ENCODE measurements at regions not wholly inside any gene's neighbourhood (a gene's known extent, or its start where the extent isn't known, plus 50 kb on each side); places are given as distances from the start of the nearest gene placed in this dataset.
"Not testable (repeated sequence)": the region's sequence is repeated elsewhere in the genome, so short reads cannot be mapped to it uniquely, and the experiment has no call there.

DNA sequence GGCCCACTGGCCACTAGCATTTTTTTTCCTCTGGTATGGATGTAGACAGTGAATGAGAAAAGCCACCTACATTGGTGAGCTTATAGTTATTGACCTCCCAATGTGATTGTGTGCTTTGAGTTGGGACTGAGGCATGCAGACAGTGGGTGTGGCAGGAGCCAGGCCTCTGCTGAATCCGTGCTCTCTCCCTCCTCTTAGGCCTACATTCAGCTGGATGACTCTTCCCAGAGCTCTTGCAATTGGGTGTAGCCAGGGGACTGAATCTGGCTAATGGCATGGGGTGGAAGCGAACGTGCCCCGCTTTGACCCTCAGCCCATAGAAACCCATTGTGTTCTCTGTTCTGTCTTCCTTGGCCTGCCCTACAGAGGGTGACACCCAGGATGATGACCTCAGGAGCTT, 698.3 kb upstream of the HS6ST1 start:
- Mint-ChIP-seq H3K27ac (no peak overlapping the region), H3K4me1 (ENCODE audit: low read depth) (no peaks in the 10 kb centered on the region), H3K27me3 (no peaks in the 10 kb centered on the region), H3K4me3 (no peak overlapping the region), H3K9me3 (no peaks in the 10 kb centered on the region), H3K36me3 (no peaks in the 10 kb centered on the region)
- DNase-seq, result no peak
- ChIA-PET POLR2A (no interaction called here), CTCF (no interaction called here)
- intact Hi-C loops (cut with micrococcal nuclease), result no loop called here

GRCh38 chr2:129024796-129025195, 706.1 kb upstream of the HS6ST1 start:
- no peaks in the 10 kb centered on the region for H3K9me3 Mint-ChIP-seq
- no peaks in the 10 kb centered on the region for H3K4me1 Mint-ChIP-seq (ENCODE audit: low read depth)
- ChIA-PET CTCF (no interaction called here), POLR2A (no interaction called here)
- H3K36me3 Mint-ChIP-seq, result no peaks in the 10 kb centered on the region
- intact Hi-C loops (cut with micrococcal nuclease), result no loop called here
- no peak overlapping the region for H3K27ac Mint-ChIP-seq
- H3K27me3 Mint-ChIP-seq, result no peaks in the 10 kb centered on the region
- DNase-seq, result no peak
- no peak overlapping the region for H3K4me3 Mint-ChIP-seq

- ChIA-PET POLR2A (no interaction called here), CTCF (no interaction called here)
- intact Hi-C loops (cut with micrococcal nuclease), result no loop called here
- Mint-ChIP-seq H3K9me3 (peaks cover 5% of the 10 kb centered on the region), H3K4me1 (ENCODE audit: low read depth) (no peaks in the 10 kb centered on the region), H3K27me3 (no peaks in the 10 kb centered on the region), H3K4me3 (no peak overlapping the region), H3K27ac (no peak overlapping the region), H3K36me3 (no peaks in the 10 kb centered on the region)
- no peak for DNase-seq
These were observed 717.3 kb upstream of the HS6ST1 start for GRCh38 chr2:129035992-129036391.

- H3K4me3 Mint-ChIP-seq; H3K36me3 Mint-ChIP-seq; CTCF ChIA-PET; intact Hi-C loops (cut with micrococcal nuclease); H3K27ac Mint-ChIP-seq; H3K4me1 Mint-ChIP-seq (ENCODE audit: low read depth); POLR2A ChIA-PET; H3K27me3 Mint-ChIP-seq; DNase-seq: not testable (repeated sequence)
- peaks cover 15% of the 10 kb centered on the region for H3K9me3 Mint-ChIP-seq
These were observed 725.0 kb upstream of the HS6ST1 start for GRCh38 chr2:129043677-129044076.

DNA sequence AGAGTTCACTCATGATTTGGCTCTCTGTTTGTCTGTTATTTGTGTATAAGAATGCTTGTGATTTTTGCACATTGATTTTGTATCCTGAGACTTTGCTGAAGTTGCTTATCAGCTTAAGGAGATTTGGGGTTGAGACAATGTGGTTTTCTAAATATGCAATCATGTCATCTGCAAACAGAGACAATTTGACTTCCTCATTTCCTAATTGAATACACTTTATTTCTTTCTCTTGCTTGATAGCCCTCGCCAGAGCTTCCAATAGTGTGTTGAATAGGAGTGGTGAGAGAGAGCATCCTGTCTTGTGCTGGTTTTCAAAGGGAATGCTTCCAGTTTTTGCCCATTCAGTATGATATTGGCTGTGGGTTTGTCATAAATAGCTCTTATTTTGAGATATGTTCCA, 727.8 kb upstream of the HS6ST1 start:
- H3K27ac Mint-ChIP-seq; POLR2A ChIA-PET; DNase-seq; intact Hi-C loops (cut with micrococcal nuclease); H3K4me3 Mint-ChIP-seq; H3K27me3 Mint-ChIP-seq; H3K4me1 Mint-ChIP-seq (ENCODE audit: low read depth); CTCF ChIA-PET; H3K36me3 Mint-ChIP-seq: not testable (repeated sequence)
- H3K9me3 Mint-ChIP-seq, result peaks cover 10% of the 10 kb centered on the region

GRCh38 chr2:129050101-129050500, 731.4 kb upstream of the HS6ST1 start:
- no peaks in the 10 kb centered on the region for H3K4me1 Mint-ChIP-seq (ENCODE audit: low read depth)
- no peak overlapping the region for H3K27ac Mint-ChIP-seq
- no peaks in the 10 kb centered on the region for H3K36me3 Mint-ChIP-seq
- CTCF ChIA-PET, result no interaction called here
- intact Hi-C loops (cut with micrococcal nuclease), result no loop called here
- DNase-seq, result no peak
- peaks cover 4% of the 10 kb centered on the region for H3K9me3 Mint-ChIP-seq
- H3K27me3 Mint-ChIP-seq, result peaks cover 1% of the 10 kb centered on the region
- POLR2A ChIA-PET, result no interaction called here
- no peak overlapping the region for H3K4me3 Mint-ChIP-seq

DNA sequence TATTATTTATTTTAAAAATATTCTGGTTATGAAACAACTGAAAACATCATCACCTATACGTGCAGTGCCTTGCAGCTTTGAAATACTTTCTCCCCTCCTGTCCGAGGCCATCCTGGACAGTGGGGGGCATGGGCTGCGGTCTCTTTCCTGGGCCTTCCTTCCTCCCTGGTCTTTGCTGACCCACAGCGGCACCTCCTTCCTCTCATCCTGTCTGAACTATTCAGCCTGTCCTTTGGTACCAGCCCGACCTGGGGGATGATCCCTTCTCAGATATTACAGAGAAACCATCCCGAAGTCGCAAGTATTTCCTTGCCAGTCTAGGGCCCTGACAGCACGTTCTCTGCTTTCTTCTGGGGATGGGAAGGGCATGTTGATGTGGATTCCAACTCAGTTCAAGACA, 736.6 kb upstream of the HS6ST1 start:
- POLR2A ChIA-PET, result no interaction called here
- peaks cover 1% of the 10 kb centered on the region for H3K27me3 Mint-ChIP-seq
- CTCF ChIA-PET, result no interaction called here
- no peaks in the 10 kb centered on the region for H3K36me3 Mint-ChIP-seq
- H3K27ac Mint-ChIP-seq, result no peak overlapping the region
- no peak for DNase-seq
- H3K4me1 Mint-ChIP-seq (ENCODE audit: low read depth), result no peaks in the 10 kb centered on the region
- H3K9me3 Mint-ChIP-seq, result no peaks in the 10 kb centered on the region
- intact Hi-C loops (cut with micrococcal nuclease), result no loop called here
- H3K4me3 Mint-ChIP-seq, result no peak overlapping the region

DNA sequence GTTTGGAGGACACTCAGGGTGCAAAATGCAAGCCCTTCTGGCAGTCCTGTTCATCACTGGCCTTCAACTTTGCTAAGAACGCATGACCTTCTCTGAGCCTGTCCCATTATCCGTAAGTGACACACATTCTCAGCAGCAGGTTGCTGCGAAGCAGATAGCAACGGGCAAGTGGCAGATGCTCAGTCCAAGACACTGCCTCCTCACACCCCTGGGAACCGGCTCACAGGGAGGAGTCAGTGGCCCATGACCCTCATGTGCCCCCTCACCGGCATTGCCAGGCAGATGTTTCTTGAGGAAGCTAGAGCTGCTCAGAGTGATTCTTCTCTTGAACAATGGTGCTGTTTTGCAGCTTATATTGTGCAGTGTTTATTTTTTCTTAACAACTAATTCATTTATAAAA, 737.2 kb upstream of the HS6ST1 start:
- no peaks in the 10 kb centered on the region for H3K9me3 Mint-ChIP-seq
- DNase-seq, result no peak
- H3K4me3 Mint-ChIP-seq, result no peak overlapping the region
- no peaks in the 10 kb centered on the region for H3K36me3 Mint-ChIP-seq
- intact Hi-C loops (cut with micrococcal nuclease), result no loop called here
- H3K27ac Mint-ChIP-seq, result no peak overlapping the region
- CTCF ChIA-PET, result no interaction called here
- POLR2A ChIA-PET, result no interaction called here
- no peaks in the 10 kb centered on the region for H3K4me1 Mint-ChIP-seq (ENCODE audit: low read depth)
- peaks cover 1% of the 10 kb centered on the region for H3K27me3 Mint-ChIP-seq

GRCh38 chr2:129056309-129056958, 737.8 kb upstream of the HS6ST1 start:
- intact Hi-C loops (cut with micrococcal nuclease), result no loop called here
- Mint-ChIP-seq H3K36me3 (no peaks in the 10 kb centered on the region), H3K27ac (no peak overlapping the region), H3K27me3 (no peaks in the 10 kb centered on the region), H3K4me3 (no peak overlapping the region), H3K4me1 (ENCODE audit: low read depth) (no peaks in the 10 kb centered on the region), H3K9me3 (no peaks in the 10 kb centered on the region)
- ChIA-PET CTCF (no interaction called here), POLR2A (no interaction called here)
- no peak for DNase-seq

GRCh38 chr2:129056959-129057317, 738.3 kb upstream of the HS6ST1 start:
- intact Hi-C loops (cut with micrococcal nuclease), result no loop called here
- H3K36me3 Mint-ChIP-seq, result no peaks in the 10 kb centered on the region
- H3K27me3 Mint-ChIP-seq, result no peaks in the 10 kb centered on the region
- DNase-seq, result no peak
- no peaks in the 10 kb centered on the region for H3K4me1 Mint-ChIP-seq (ENCODE audit: low read depth)
- H3K9me3 Mint-ChIP-seq, result no peaks in the 10 kb centered on the region
- no peak overlapping the region for H3K4me3 Mint-ChIP-seq
- ChIA-PET CTCF (no interaction called here), POLR2A (no interaction called here)
- H3K27ac Mint-ChIP-seq, result no peak overlapping the region

DNA sequence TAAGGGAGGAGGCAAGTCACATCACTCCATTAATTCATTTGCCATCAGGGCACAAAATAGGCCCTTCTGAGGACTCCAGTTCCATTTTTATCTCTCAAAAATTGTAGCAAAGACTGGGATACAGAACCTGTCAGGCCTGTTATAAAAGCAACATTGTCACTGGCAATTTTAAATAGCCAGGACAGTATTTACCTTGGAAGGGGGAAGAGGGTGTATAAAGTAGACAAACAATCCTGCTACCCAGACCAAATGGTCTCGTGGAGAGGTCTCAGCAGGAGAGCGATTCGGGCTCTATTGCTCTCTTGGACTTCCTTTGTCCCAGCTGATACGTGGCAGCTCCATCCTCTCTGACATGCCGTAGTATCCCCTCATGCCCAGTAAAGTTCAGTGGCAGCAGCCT, 740.3 kb upstream of the HS6ST1 start:
- DNase-seq, result no peak
- CTCF ChIA-PET, result no interaction called here
- POLR2A ChIA-PET, result no interaction called here
- H3K4me1 Mint-ChIP-seq (ENCODE audit: low read depth), result no peaks in the 10 kb centered on the region
- H3K36me3 Mint-ChIP-seq, result no peaks in the 10 kb centered on the region
- H3K27ac Mint-ChIP-seq, result no peak overlapping the region
- H3K27me3 Mint-ChIP-seq, result no peaks in the 10 kb centered on the region
- no peaks in the 10 kb centered on the region for H3K9me3 Mint-ChIP-seq
- intact Hi-C loops (cut with micrococcal nuclease), result no loop called here
- no peak overlapping the region for H3K4me3 Mint-ChIP-seq

DNA sequence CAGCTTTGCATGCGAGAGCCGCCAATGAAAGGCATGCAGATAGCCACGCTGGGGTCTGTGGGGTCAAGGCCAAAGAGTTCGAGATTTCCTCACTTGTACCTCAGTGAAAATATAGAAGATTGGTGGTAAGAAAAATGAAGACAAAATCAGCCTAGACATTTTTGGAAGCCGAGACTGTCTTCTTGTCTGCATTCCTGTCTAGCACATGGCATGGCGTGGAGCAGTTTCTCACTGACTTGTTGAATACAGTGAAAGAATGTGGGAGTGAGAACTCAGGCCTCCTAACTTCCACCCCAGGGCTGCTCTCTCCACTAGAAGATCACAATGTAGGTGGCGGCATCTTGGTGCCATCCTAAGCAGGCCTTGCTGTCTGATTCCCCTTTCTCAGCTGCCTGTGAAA, 740.8 kb upstream of the HS6ST1 start:
- Mint-ChIP-seq H3K27ac (no peak overlapping the region), H3K27me3 (no peaks in the 10 kb centered on the region), H3K36me3 (no peaks in the 10 kb centered on the region), H3K9me3 (no peaks in the 10 kb centered on the region), H3K4me3 (no peak overlapping the region), H3K4me1 (ENCODE audit: low read depth) (no peaks in the 10 kb centered on the region)
- ChIA-PET CTCF (no interaction called here), POLR2A (no interaction called here)
- intact Hi-C loops (cut with micrococcal nuclease), result no loop called here
- no peak for DNase-seq

DNA sequence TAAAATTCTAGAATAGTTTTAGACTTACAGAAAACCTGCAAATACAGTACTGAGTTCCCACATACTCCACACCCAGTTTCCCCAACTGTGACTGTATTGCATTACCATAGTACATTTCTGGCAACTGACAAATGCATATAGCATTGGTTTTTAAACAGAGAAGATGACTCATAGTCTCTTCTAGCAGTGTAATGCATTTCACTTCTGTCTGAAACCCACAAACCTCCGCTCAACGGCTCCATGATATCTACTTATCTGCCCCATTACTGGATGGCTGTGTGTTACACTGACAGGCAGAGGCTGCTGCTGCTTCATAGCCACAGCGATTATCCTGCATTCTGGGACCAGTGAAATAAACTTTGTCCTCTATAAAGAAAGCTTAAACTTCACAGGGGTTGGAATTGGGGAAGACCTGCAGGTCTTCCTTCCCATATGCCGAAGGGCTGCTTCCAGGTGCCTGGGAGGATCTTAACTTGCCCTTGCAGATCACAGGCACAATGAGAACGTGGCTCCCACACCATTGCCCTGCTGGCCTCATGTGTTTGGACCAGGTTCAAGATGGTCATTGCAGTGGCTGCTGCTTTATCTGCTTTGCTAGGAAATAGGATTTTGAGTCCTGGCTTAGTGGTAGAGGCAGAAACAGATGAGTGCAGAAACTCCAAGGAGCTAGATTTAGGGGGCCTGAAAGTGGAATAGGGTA, 742.6 kb upstream of the HS6ST1 start:
- intact Hi-C loops (cut with micrococcal nuclease), result no loop called here
- Mint-ChIP-seq H3K9me3 (no peaks in the 10 kb centered on the region), H3K4me3 (no peak overlapping the region), H3K27me3 (no peaks in the 10 kb centered on the region), H3K36me3 (no peaks in the 10 kb centered on the region), H3K27ac (no peak overlapping the region), H3K4me1 (ENCODE audit: low read depth) (no peaks in the 10 kb centered on the region)
- ChIA-PET CTCF (no interaction called here), POLR2A (no interaction called here)
- no peak for DNase-seq

Data from activated CD4-positive, alpha-beta memory T cell treated with anti-CD3 and anti-CD28 coated beads for 36 hours (primary cell).